EH (cell line): ENCODE measurements at regions not wholly inside any gene's neighbourhood (a gene's known extent, or its start where the extent isn't known, plus 50 kb on each side); places are given as distances from the start of the nearest gene placed in this dataset.

ENCODE experiments used
- DNase-seq: peaks from one replicate; pipeline ENCODE4 v3.0.0-alpha.2; 2015; ENCODE audit warnings: low read depth

GRCh38 chr11:127137771-127138280 is 137.3 kb upstream of the KIRREL3 start:
- no peak for DNase-seq

GRCh38 chr11:127136438-127136837 is 135.9 kb upstream of the KIRREL3 start:
- no peak for DNase-seq

- no peak for DNase-seq
Measured at GRCh38 chr11:127135256-127135655, 134.7 kb upstream of the KIRREL3 start.

GRCh38 chr11:127133061-127133460 is 132.5 kb upstream of the KIRREL3 start:
- DNase-seq: no peak

- DNase-seq: no peak
Measured at GRCh38 chr11:127130321-127130720, 129.8 kb upstream of the KIRREL3 start.

- no peak for DNase-seq
Measured at GRCh38 chr11:127126986-127127385, 126.4 kb upstream of the KIRREL3 start.

GRCh38 chr11:127119356-127119755 is 118.8 kb upstream of the KIRREL3 start:
- DNase-seq: no peak

GRCh38 chr11:127118811-127119210 is 118.2 kb upstream of the KIRREL3 start:
- DNase-seq: no peak

GRCh38 chr11:127117231-127117739 is 116.7 kb upstream of the KIRREL3 start:
- DNase-seq: no peak

- DNase-seq: no peak
Measured at GRCh38 chr11:127115844-127116243, 115.3 kb upstream of the KIRREL3 start.

DNA sequence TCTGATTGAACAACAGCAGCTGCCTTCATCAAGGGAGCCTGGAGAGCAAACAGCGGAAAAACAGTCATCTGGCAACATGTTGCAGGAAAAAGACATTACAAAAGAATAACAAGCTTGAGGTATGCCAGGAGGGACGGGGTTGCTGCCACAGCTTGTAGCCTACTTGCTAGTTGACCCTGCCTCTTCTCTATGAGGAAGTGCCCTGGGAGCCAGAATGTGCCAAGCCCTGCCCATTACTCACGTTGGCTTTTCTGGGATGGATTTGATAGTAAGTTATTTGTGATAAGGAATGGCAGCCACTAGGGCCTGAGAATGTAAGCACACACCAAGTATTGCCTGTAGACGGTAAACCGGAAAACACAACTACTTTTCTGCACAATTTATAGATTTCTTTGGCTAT is 113.5 kb upstream of the KIRREL3 start:
- no peak for DNase-seq

DNA sequence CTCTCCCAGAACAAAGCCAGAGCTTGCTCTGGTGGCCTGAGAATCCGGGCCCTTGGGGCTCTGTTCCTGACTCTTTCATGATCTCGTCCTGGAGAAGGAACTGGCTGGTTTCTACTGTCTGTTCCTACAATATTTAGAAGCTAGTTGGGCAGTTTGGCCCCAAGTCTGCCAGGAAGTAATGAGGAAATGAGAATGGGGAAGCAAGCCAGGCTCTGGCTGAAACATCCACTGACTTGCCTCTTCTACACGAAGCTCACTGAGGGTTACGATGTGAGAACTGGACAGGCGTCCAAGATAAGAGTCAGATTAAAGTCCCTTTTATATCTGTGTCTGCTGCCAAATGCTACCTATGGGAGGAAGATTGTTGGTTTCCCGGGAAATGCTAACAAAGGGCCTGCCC is 110.0 kb upstream of the KIRREL3 start:
- no peak for DNase-seq

DNA sequence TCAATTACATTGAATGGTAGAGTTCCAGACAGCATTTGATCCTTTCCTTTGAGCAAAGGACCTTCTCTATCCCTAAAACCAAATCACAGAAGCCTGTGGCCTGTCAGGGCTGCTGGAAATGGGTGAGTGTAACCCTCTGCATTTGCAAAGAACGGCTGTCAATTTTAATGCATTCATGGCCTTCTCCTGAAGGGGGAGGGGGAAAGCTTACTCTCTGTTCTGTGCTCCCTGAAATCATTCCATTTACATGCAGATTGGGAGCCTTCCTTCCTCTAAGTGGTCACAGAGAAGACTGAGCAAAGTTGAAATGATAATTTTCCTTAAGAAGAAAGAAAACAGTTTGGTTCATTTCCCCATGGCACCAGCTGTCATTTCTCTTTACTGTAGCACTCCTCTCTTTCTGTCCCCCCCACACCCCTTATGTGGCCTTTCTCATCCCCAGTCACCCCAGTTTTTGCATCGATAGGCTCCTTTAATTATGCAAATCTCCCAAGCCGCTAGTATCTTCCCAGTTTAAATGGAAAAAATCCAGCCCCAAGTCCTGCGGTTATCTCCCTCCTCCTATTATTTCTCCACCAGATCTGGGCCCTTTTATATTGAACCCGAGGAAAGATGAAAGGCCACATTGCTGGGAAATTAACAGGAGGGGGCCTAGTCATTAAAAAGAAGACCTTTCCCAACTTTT is 109.4 kb upstream of the KIRREL3 start:
- no peak for DNase-seq

DNA sequence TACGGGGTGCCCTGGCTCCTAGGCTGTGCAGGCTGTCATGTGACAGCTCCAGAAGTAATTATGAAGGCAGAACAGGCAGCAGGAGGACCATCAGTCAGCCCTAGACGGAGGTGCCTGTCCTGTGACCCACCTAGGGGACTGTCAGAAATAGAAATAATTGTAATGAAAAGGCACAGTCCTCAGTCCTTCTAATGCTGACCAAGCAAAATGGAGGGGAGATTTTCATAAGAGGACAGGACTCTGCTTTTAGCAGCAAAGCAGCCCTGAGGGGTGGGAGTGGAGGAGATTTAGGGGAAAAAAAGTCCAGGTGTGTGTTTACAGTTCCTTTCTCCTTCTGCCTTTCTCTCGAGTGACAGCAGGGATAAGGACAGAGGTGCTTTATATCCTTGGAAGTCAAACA is 108.3 kb upstream of the KIRREL3 start:
- DNase-seq: no peak

GRCh38 chr11:127106938-127107337 is 106.4 kb upstream of the KIRREL3 start:
- DNase-seq: no peak

- peak; percentile 27 for DNase-seq
Measured at GRCh38 chr11:127105593-127106541, 105.3 kb upstream of the KIRREL3 start.

- no peak for DNase-seq
Measured at GRCh38 chr11:127103586-127104388, 103.2 kb upstream of the KIRREL3 start.

- peak; percentile 4 for DNase-seq
Measured at GRCh38 chr11:127098684-127099083, 98.1 kb upstream of the KIRREL3 start.

GRCh38 chr11:127080735-127081134 is 80.2 kb upstream of the KIRREL3 start:
- DNase-seq: no peak

DNA sequence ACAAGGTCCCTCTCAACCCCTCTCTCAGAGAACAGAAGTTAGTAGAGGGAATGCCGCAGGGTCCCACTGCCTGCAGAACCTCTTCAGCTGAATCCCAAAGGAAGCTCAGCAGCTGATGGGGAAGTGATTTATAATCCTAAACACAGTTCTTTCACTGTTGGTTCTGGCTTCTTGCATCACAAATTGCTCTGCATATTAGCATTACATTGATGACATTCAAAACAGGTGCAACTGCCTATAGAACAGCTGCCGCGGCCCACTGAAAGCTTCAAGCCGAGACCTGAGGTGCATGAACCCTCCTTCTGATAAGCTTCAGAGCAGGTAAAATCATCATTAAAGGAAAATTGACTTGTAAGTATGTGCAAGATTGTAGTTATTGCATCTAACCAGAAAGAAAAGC is 75.2 kb upstream of the KIRREL3 start:
- DNase-seq: no peak

DNA sequence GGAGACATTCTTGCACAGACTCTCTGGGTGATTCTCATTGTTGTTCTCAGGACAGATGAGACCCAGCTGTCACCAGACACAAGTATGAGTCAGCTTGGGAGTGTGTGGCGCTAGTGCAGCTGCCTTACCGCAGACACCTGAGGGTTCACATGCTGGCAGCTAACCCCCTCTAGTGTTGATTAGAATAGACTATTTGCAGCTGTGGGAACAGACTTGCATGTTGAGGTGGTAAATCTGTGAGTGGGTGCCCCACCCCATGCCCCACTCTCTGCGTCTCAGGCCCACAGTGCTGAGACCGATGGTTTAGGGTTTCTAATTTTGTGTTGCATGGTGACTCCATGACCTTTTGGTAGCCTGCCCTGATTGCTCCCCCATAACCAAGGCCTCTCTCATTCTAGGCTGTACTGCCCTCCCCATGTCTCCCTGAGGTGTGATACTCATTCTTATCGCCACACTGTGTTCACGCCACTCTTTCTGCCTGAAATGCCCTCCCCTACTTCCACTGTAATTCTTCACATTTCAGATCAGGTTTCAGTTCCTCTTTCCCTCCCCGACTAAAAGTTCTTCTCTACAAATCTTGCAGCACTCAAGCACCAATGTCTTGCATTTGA is 73.7 kb upstream of the KIRREL3 start:
- DNase-seq: peak; percentile 74

- DNase-seq: no peak
Measured at GRCh38 chr11:127073621-127074020, 73.1 kb upstream of the KIRREL3 start.
